ENCODE measurements at regions not wholly inside any gene's neighbourhood (a gene's known extent, or its start where the extent isn't known, plus 50 kb on each side); places are given as distances from the start of the nearest gene placed in this dataset.

GRCh38 chr5:166369807-166370206, 1921.6 kb upstream of the WWC1 start:
- Histone ChIP-seq H3K79me2 (ENCODE audit: insufficient read depth, low read length) (no peaks in the 10 kb centered on the region), H3K4me1 (ENCODE audit: control insufficient read depth in 1 of 2, insufficient read depth in 2 of 2, low read length in 2 of 2) (no peaks in the 10 kb centered on the region), H3K27ac (ENCODE audit: low read depth in 1 of 2, low read length in 2 of 2) (no peak overlapping the region), H3K4me3 (replicated peaks in 1 of 3; ENCODE audit: low read depth in 2 of 3, low read length in 3 of 3) (no peak overlapping the region), H3K36me3 (replicated peaks in 1 of 2; ENCODE audit: control insufficient read depth in 1 of 2, insufficient read depth in 2 of 2, low read length in 2 of 2) (no peaks in the 10 kb centered on the region), H3K4me2 (replicated peaks; ENCODE audit: extremely low read depth, low read length, poor library complexity, severe bottlenecking) (no peak overlapping the region), H3K9ac (ENCODE audit: insufficient read depth, low read length, poor library complexity, severe bottlenecking) (no peak overlapping the region), H4K20me1 (ENCODE audit: insufficient read depth, low read length) (no peaks in the 10 kb centered on the region), H3K27me3 (ENCODE audit: control insufficient read depth in 2 of 2, insufficient read depth in 2 of 2, low read length in 2 of 2) (no peaks in the 10 kb centered on the region), H3K9me3 (replicated peaks in 1 of 2; ENCODE audit: control insufficient read depth in 1 of 2, insufficient read depth in 1 of 2, low read length in 2 of 2) (no peaks in the 10 kb centered on the region), H2AFZ (ENCODE audit: insufficient read depth, low read depth, low read length, poor library complexity, severe bottlenecking) (no peak overlapping the region)
- Mint-ChIP-seq H3K36me3 (no peaks in the 10 kb centered on the region), H3K27me3 (ENCODE audit: low read depth in 3 of 3) (no peaks in the 10 kb centered on the region), H3K4me3 (no peak overlapping the region), H3K9me3 (peaks cover 0 to 4% (median 0%) of the 10 kb centered on the region in 7 donors), H3K27ac (no peak overlapping the region), H3K4me1 (no peaks in the 10 kb centered on the region)
- TF ChIP-seq CTCF (IDR thresholded peaks at IDR 0.05) = no peak
- WGBS (ENCODE audit: insufficient coverage) = no CpG with 5 or more reads among the region's 2 CpGs
- no peak for DNase-seq
- intact Hi-C loops (cut with micrococcal nuclease) = no loop called here

GRCh38 chr5:166370928-166371690, 1920.3 kb upstream of the WWC1 start:
- Histone ChIP-seq H3K4me2 (replicated peaks; ENCODE audit: extremely low read depth, low read length, poor library complexity, severe bottlenecking) (no peak overlapping the region), H3K36me3 (replicated peaks in 1 of 2; ENCODE audit: control insufficient read depth in 1 of 2, insufficient read depth in 2 of 2, low read length in 2 of 2) (no peaks in the 10 kb centered on the region), H3K9ac (ENCODE audit: insufficient read depth, low read length, poor library complexity, severe bottlenecking) (no peak overlapping the region), H3K4me1 (ENCODE audit: control insufficient read depth in 1 of 2, insufficient read depth in 2 of 2, low read length in 2 of 2) (no peaks in the 10 kb centered on the region), H3K27me3 (ENCODE audit: control insufficient read depth in 2 of 2, insufficient read depth in 2 of 2, low read length in 2 of 2) (no peaks in the 10 kb centered on the region), H4K20me1 (ENCODE audit: insufficient read depth, low read length) (no peaks in the 10 kb centered on the region), H2AFZ (ENCODE audit: insufficient read depth, low read depth, low read length, poor library complexity, severe bottlenecking) (no peak overlapping the region), H3K4me3 (replicated peaks in 1 of 3; ENCODE audit: low read depth in 2 of 3, low read length in 3 of 3) (no peak overlapping the region), H3K9me3 (replicated peaks in 1 of 2; ENCODE audit: control insufficient read depth in 1 of 2, insufficient read depth in 1 of 2, low read length in 2 of 2) (no peaks in the 10 kb centered on the region), H3K79me2 (ENCODE audit: insufficient read depth, low read length) (no peaks in the 10 kb centered on the region), H3K27ac (ENCODE audit: low read depth in 1 of 2, low read length in 2 of 2) (no peak overlapping the region)
- intact Hi-C loops (cut with micrococcal nuclease) = no loop called here
- H3K9me3 Mint-ChIP-seq = peaks cover 0 to 4% (median 2%) of the 10 kb centered on the region in 7 donors
- H3K4me1 Mint-ChIP-seq = no peaks in the 10 kb centered on the region
- no CpG with 5 or more reads among the region's 6 CpGs for WGBS (ENCODE audit: insufficient coverage)
- no peak overlapping the region for H3K4me3 Mint-ChIP-seq
- no peak overlapping the region for H3K27ac Mint-ChIP-seq
- DNase-seq = no peak
- H3K36me3 Mint-ChIP-seq = no peaks in the 10 kb centered on the region
- no peak for TF ChIP-seq CTCF (IDR thresholded peaks at IDR 0.05)
- H3K27me3 Mint-ChIP-seq (ENCODE audit: low read depth in 3 of 3) = no peaks in the 10 kb centered on the region

Data from CD14-positive monocyte (primary cell).